OCI-LY3 (cell line): ENCODE measurements at regions not wholly inside any gene's neighbourhood (a gene's known extent, or its start where the extent isn't known, plus 50 kb on each side); places are given as distances from the start of the nearest gene placed in this dataset.

Experiments
- EZH2phosphoT487 ChIP-seq: fragments of 200-600 bp; shearing (Covaris generic); IDR thresholded peaks from 2 replicates; pipeline ENCODE4 v1.6.1; 2018; ENCODE audit warnings: antibody characterized with exemption, mixed run types, low read depth
- TF ChIP-seq, protein P1 (sequence below): fragments of 200-600, 300-600 bp; sonication (generic); IDR thresholded peaks from 2 replicates; pipeline ENCODE4 v1.5.1; 2014; ENCODE audit warnings: antibody characterized with exemption, low read length, low read depth

DNA sequence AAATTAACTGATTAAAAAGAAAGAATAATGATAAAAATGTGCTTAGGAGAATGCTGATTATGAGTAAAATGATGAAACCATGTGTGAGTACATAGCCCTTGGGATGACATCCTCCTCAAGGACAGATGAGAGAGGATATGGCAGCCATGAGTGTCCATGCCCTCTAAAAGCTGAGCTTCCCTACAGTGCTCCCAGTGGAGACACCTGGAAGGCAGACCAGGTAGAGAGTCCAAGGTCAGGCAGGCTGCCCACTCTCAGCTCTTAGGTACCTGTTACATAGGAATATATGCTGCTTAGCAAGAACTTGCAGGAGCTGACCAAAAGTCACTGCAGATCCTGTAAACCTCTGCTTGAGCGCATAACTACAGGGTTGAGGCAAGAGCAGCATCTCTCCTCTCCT is 169.7 kb upstream of the TMEM229A start:
- TF ChIP-seq, protein P1, sequence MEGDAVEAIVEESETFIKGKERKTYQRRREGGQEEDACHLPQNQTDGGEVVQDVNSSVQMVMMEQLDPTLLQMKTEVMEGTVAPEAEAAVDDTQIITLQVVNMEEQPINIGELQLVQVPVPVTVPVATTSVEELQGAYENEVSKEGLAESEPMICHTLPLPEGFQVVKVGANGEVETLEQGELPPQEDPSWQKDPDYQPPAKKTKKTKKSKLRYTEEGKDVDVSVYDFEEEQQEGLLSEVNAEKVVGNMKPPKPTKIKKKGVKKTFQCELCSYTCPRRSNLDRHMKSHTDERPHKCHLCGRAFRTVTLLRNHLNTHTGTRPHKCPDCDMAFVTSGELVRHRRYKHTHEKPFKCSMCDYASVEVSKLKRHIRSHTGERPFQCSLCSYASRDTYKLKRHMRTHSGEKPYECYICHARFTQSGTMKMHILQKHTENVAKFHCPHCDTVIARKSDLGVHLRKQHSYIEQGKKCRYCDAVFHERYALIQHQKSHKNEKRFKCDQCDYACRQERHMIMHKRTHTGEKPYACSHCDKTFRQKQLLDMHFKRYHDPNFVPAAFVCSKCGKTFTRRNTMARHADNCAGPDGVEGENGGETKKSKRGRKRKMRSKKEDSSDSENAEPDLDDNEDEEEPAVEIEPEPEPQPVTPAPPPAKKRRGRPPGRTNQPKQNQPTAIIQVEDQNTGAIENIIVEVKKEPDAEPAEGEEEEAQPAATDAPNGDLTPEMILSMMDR, result no peak
- TF ChIP-seq EZH2phosphoT487, result no peak
